ES-I3 (cell line): ENCODE measurements at regions not wholly inside any gene's neighbourhood (a gene's known extent, or its start where the extent isn't known, plus 50 kb on each side); places are given as distances from the start of the nearest gene placed in this dataset.
"Not testable (repeated sequence)": the region's sequence is repeated elsewhere in the genome, so short reads cannot be mapped to it uniquely, and the experiment has no call there.

Source experiments
- H3K36me3 ChIP-seq: 2 replicates; pipeline ENCODE4 v1.6.1; 2013; ENCODE audit warnings: mild to moderate bottlenecking, low read length, control low read depth, moderate library complexity; ENCODE audit not compliant: insufficient read depth
- H3K4me1 ChIP-seq: 2 replicates; pipeline ENCODE4 v1.6.1; 2013; ENCODE audit warnings: mild to moderate bottlenecking, control low read depth, low read length; ENCODE audit not compliant: insufficient read depth
- H3K9ac ChIP-seq: 2 replicates; pipeline ENCODE4 v1.6.1; 2013; ENCODE audit warnings: low read depth, mild to moderate bottlenecking, low read length, moderate library complexity
- H3K9me3 ChIP-seq: 2 replicates; pipeline ENCODE4 v1.6.1; 2013; ENCODE audit warnings: mild to moderate bottlenecking, low read length, moderate library complexity; ENCODE audit not compliant: control insufficient read depth, insufficient read depth

DNA sequence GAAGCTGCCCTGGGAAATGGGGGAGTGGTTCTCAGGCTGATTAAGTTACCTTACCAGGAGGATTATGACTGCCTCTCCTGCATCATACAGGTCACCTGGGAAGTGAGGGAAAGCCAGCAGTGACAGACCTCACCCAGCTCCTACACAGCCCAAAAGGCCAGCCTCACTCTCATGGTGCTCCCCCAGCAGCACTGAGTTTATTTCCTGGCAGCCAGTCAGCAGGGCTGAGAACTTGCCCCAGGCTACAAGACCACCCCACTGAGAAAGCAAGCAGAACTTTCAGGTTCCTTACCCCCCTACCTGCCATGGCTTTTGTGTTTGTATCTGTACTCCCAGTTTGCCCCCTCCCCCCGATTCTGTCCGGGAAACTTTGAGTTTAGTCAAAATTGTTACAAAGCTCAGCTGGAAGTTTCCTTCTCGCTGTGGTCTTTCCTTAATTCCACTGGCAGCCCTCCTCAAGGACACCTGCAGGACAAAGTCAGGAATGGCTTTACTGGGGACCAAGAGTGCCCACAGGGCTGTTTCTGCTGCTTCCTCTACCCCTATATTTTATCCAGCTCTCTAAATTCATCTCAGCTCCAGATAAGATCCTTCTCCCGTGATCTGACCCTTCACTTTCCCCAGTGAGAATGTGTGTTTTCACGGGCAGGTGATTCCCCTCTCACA lies 649.8 kb upstream of the MBL2 start:
- Histone ChIP-seq H3K9me3 (peaks cover 19% of the 10 kb centered on the region), H3K9ac (no peak overlapping the region), H3K4me1 (no peaks in the 10 kb centered on the region), H3K36me3 (no peaks in the 10 kb centered on the region)

DNA sequence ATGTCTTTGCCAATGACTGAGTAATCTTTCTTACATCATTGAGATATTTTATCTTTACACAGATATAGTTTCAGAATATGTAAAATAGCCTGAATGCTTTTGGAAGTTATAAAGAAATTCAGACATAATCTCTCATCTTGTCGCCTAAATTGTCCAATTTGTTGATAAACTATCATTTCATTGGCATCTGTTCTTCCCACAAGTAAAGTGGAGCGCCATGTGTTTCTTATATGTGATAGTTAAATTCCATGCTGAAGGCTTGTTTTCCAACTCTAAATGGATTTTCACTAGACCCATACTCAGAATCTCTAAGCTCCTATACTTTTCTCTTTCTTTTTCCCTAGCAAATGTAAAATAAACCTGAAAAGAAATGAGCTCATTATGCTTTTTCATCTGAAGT lies 640.1 kb upstream of the MBL2 start:
- H3K9me3 ChIP-seq = peaks cover 9% of the 10 kb centered on the region; the same call in 1 of the 2 replicates
- no peak overlapping the region for H3K9ac ChIP-seq
- H3K36me3 ChIP-seq = no peaks in the 10 kb centered on the region
- H3K4me1 ChIP-seq = no peaks in the 10 kb centered on the region

DNA sequence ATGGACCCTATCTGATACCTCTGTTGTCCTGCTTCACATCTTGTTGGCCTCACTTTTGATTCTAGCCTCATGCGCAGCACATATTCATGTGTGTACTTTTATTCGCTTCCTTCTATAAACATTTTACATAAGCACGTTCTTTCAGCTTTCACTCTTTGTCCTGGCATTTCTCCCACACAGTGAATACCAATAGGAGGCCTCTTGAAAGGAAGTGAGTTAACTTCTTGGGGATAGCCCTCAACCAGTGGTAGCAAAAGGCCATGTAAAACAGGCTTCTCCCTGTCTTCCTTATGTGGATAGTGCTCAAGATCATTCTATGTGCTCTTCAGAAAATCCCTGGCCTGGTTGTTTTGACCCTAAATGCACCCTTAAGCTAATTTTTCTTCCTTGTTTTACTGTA lies 633.9 kb upstream of the MBL2 start:
- 0 out of 2 replicates have a peak, but pooled peaks cover 3% of the 10 kb centered on the region for H3K4me1 ChIP-seq
- no peaks in the 10 kb centered on the region for H3K9me3 ChIP-seq
- no peak overlapping the region for H3K9ac ChIP-seq
- H3K36me3 ChIP-seq = no peaks in the 10 kb centered on the region

DNA sequence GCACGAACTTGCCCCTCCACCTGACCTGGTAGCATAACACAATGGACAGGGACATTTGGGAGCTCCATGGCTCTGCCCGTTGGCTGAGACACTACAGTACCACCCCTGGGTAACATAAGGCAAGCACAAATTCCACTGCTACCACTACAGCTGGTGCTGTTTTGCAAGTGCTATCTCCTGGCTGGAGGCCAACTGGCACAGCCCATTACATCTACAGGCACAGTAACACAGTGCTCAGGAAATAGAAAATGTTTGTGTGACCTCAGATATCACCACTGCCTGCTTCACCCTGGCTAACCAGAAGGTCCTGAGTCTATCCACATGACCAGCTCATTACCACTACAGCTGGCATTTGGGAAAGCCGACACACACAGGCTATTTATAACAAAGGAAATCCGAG lies 631.1 kb upstream of the MBL2 start:
- no peak overlapping the region for H3K9ac ChIP-seq
- H3K4me1 ChIP-seq = 0 out of 2 replicates have a peak, but pooled peaks cover 3% of the 10 kb centered on the region

DNA sequence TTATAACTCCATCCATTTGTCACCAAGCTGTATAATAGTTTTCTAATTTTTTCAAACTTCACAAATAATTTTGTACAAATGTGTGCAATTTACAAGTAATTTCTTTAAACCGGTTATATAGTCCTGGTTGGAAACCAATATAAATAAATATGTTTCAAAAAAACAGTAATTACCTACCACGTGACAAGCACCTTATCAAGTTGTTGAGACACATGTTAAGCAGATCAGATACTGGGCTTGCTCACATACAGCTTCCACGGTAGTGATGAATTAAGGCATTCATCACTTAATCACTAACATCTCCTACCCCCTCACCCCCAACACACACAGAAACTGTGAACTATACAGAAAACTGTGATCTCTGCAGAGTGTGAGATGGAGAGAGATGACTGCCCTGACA lies 630.0 kb upstream of the MBL2 start:
- no peaks in the 10 kb centered on the region for H3K9me3 ChIP-seq
- H3K36me3 ChIP-seq = no peaks in the 10 kb centered on the region
- H3K9ac ChIP-seq = no peak overlapping the region
- 0 out of 2 replicates have a peak, but pooled peaks cover 3% of the 10 kb centered on the region for H3K4me1 ChIP-seq

More for the DNA sequence above, 631.1 kb upstream of the MBL2 start:
- Histone ChIP-seq H3K9me3 (no peaks in the 10 kb centered on the region), H3K36me3 (no peaks in the 10 kb centered on the region)

DNA sequence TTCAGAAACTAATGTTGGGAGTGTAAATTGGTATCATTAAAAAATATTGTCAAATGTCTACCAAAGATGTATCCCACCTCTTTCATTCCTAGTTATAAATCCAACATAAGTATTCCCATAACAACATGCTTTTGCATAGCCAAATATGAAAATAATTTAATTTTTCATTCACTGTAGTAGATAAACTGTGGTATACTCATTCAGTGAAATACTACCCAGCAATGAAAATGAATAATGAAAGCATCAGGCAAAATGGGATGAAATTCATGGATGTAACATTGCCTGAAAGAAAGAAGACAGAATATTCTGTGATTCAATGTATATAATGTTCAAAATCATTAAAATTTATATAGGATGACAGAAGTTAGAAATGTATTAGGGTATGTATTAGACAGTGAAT lies 629.0 kb upstream of the MBL2 start:
- no peaks in the 10 kb centered on the region; the same call in 1 of the 2 replicates for H3K9me3 ChIP-seq
- no peaks in the 10 kb centered on the region for H3K36me3 ChIP-seq
- no peak overlapping the region for H3K9ac ChIP-seq
- H3K4me1 ChIP-seq = no peaks in the 10 kb centered on the region

DNA sequence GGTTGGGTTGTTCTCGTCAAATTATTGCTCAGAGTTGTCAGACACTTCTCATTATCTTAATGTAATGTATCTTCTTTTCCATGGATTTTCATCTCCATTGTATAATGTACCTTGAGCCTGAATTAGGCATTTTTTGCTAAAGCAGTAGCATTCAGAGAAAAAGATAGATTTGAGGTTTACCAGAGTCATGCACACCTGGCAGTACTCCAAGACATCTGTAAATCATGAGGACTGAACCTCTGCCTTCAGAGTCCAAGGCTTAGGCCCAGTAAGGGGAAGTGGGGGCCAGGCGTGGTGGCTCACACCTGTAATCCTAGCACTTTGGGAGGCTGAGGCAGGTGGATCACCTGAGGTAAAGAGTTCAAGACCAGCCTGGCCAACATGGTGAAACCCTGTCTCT lies 624.3 kb upstream of the MBL2 start:
- H3K36me3 ChIP-seq = no peaks in the 10 kb centered on the region; the same call in 1 of the 2 replicates
- H3K9me3 ChIP-seq = peaks cover 18% of the 10 kb centered on the region

DNA sequence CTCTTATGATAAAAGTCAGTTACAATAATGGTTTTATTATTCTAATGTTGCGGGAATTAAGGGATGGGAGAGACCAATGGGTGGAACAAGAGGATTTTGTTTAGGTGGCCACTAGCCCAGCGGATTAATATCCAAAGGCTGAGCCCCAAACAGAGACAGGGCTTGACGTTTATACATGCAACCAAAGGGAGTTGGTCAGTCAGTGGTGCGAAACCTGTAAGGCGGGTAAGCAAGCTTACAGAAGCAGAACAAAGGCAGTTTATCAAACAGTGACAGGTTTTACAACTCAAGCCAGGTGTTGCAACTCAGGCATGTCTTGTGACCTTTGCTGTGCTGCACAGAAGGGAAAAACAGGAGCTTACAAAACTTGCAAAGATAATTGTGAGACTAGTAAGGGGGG lies 622.9 kb upstream of the MBL2 start:
- H3K36me3 ChIP-seq = no peaks in the 10 kb centered on the region; the same call in 1 of the 2 replicates
- no peak overlapping the region for H3K9ac ChIP-seq
- peaks cover 20% of the 10 kb centered on the region for H3K9me3 ChIP-seq
- no peaks in the 10 kb centered on the region for H3K4me1 ChIP-seq

More for the DNA sequence above, 624.3 kb upstream of the MBL2 start:
- no peaks in the 10 kb centered on the region for H3K4me1 ChIP-seq
- no peak overlapping the region for H3K9ac ChIP-seq

DNA sequence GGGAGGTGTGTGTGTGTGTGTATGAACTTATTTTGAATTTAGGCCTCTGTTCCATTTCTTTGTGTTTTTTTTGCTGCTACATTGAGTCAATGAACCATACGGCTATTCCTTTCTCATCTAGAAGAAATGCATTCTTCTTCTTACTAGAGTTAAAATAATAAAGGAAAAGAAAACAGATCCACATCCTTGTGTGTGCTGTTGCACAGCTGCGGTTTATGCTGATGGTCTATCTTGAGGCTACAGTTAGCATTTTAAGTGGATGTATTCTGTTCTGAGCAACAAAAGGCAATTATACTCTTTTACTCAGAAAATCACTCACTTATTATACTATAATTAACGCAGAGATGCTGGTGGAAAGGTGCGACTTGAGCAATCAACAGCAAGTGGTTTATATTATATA lies 615.0 kb upstream of the MBL2 start:
- Histone ChIP-seq H3K4me1 (no peaks in the 10 kb centered on the region), H3K9me3 (0 out of 2 replicates have a peak, but pooled peaks cover 4% of the 10 kb centered on the region), H3K9ac (no peak overlapping the region), H3K36me3 (no peaks in the 10 kb centered on the region)

DNA sequence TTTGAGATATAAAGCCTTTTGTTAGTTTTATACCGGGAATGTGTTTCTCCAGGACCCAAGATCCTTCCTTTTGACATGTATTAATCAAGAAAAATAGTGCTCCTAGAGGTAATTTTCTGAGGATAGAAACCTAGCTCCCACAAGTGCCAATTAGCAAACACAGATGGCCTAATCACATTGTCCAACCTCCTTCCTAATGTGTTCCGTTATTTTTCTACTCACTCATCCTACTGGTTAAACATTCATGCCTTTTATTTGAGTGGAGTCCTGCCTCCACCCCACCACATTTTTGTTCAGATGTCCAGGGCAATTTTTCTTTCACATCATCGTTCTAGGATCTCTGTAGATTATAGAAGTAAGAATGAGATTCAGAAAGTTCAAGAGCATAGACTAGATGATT lies 610.0 kb upstream of the MBL2 start:
- no peaks in the 10 kb centered on the region for H3K36me3 ChIP-seq

DNA sequence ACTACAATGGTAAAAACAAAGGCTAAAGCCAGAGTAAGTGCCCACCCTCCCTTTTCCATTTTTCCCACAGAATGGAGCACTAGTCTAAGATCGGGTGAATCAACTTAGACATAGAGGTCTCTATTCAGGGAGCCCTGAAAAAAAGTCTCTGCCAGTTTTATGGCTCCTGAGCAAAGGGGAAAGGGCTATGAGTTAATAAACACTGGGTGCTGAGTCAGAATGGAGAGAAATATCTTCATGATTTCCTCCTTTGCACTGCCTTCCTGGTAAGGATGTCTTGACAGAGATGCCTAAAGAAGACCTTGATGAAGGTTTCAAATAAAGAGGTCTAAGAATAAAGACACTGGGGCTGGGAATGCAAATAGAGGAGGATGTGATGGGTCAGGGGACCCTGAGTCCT lies 607.4 kb upstream of the MBL2 start:
- H3K4me1 ChIP-seq = no peaks in the 10 kb centered on the region
- H3K36me3 ChIP-seq = no peaks in the 10 kb centered on the region
- H3K9ac ChIP-seq = no peak overlapping the region
- no peaks in the 10 kb centered on the region for H3K9me3 ChIP-seq

More for the DNA sequence above, 610.0 kb upstream of the MBL2 start:
- Histone ChIP-seq H3K9me3 (no peaks in the 10 kb centered on the region), H3K9ac (no peak overlapping the region), H3K4me1 (no peaks in the 10 kb centered on the region)

DNA sequence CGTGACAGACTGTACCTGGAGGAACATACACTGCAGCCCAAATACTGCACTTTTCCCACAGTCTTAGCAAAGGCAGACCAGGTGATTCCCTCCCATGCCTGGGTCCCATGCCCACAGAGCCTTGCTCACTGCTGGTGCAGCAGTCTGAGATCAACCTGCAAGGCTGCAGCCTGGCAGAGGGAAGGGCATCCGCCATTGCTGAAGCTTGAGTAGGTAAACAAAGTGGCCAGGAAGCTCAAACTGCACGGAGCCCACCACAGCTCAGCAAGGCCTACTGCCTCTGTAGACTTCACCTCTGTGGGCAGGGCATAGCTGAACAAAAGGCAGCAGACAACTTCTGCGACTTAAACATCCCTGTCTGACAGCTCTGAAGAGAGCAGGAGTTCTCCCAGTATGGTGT lies 597.8 kb upstream of the MBL2 start:
- Histone ChIP-seq H3K9ac (no peak overlapping the region), H3K4me1 (no peaks in the 10 kb centered on the region), H3K9me3 (0 out of 2 replicates have a peak, but pooled peaks cover 3% of the 10 kb centered on the region), H3K36me3 (no peaks in the 10 kb centered on the region; the same call in none of the 2 replicates)

DNA sequence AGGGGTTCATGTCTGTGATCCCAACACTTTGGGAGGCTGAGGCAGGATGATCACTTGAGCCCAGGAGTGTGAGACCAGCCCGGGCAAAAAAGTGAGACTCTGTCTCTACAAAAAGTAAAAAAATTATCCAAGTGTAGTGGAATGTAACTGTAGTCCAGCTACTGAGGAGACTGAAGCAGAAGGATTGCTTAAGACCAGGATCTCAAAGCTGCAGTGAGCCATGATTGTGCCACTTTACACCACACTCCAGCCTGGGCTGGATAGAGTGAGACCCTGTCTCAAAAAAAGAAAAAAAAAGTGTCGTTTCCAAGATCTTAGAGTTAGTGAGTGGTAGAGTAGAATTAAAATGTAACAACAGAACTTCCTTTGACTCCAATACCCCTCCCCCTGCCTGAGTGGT lies 589.4 kb upstream of the MBL2 start:
- H3K9ac ChIP-seq = no peak overlapping the region
- H3K4me1 ChIP-seq = peaks cover 26% of the 10 kb centered on the region
- no peaks in the 10 kb centered on the region for H3K9me3 ChIP-seq
- no peaks in the 10 kb centered on the region; the same call in 1 of the 2 replicates for H3K36me3 ChIP-seq

DNA sequence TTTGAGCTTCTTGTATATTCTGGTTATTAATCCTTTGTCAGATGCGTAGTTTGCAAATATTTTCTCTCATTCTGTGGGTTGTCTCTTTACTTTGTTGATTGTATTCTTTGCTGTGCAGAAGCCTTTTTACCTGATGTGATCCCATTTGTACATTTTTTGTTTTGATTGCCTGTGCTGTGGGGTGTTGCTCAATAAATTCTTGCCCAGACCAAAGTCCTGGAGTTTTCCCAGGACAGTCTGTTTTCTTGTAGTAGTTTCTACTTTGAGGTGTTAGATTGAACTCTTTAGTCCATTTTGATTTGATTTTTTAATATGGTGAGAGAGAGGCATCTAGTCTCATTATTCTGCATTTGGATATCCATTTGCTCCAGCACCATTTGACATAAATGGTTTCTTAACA lies 588.7 kb upstream of the MBL2 start:
- no peaks in the 10 kb centered on the region; the same call in 1 of the 2 replicates for H3K36me3 ChIP-seq
- no peak overlapping the region for H3K9ac ChIP-seq
- H3K4me1 ChIP-seq = peaks cover 28% of the 10 kb centered on the region
- no peaks in the 10 kb centered on the region for H3K9me3 ChIP-seq

DNA sequence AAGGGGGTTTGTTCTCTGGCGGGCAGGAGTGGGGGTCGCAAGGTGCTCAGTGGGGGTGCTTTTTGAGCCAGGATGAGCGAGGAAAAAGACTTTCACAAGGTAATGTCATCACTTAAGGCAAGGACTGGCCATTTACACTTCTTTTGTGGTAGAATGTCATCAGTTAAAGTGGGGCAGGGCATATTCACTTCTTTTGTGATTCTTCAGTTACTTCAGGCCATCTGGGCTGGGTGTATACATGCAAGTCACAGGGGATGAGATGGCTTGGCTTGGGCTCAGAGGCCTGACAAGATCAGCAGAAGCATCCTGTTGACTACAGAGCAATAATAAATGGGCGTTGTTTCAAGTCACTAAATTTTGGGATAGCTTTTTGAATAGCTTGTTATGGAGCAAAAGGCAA lies 586.4 kb upstream of the MBL2 start:
- not testable (repeated sequence) for H3K36me3 ChIP-seq, H3K9ac ChIP-seq, H3K9me3 ChIP-seq
- H3K4me1 ChIP-seq = peaks cover 23% of the 10 kb centered on the region
